ENCODE measurements at regions not wholly inside any gene's neighbourhood (a gene's known extent, or its start where the extent isn't known, plus 50 kb on each side); places are given as distances from the start of the nearest gene placed in this dataset.

DNA sequence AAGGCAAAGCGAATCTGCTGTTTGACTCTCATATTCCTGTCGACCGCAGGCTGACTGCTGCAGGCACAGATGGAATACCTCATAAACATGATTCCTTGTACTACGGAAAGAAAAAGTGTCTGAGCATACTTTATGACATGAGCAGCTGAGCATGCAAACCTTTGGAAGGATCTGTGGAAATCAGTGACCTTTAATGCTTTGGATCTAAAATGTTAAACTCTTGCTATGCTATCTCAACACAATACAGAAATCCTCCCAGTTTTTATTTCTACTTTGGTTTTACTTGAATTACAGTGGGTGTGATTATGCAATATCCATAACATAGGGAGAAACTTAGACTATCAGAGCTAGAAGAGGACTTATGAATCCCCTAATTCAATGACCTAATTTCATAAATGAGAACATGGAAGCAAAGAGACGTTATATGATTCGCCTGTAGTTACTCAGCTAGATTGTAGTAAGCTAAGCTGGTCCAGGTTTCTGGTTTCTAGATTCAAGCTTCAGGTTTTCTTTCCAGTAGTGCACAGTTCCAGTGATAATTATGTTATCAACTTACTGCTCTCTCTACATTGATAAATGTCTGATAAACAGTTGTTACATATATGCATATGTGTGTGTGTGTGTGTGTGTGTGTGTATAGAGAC is 127.6 kb upstream of the GBE1 start:
- no peak for DNase-seq
- H2BK5ac ChIP-seq (ENCODE audit: low read length), result no peak overlapping the region
- no peaks in the 10 kb centered on the region for H3K36me3 ChIP-seq (ENCODE audit: control insufficient read depth, insufficient read depth, low read length)
- no peak overlapping the region for H3K4ac ChIP-seq (ENCODE audit: low read depth, low read length)
- no peak overlapping the region for H3K4me3 ChIP-seq (ENCODE audit: low read length)
- no CpG with 5 or more reads among the region's 6 CpGs for WGBS (ENCODE audit: extremely low coverage, insufficient coverage, low lambda C conversion rate)
- H3K4me2 ChIP-seq (ENCODE audit: low read length), result no peak overlapping the region
- H3K79me1 ChIP-seq (ENCODE audit: low read length), result no peaks in the 10 kb centered on the region
- no peak overlapping the region for H2AK5ac ChIP-seq (ENCODE audit: low read length)
- H3K23ac ChIP-seq (ENCODE audit: low read length), result no peak overlapping the region
- H3K9ac ChIP-seq (ENCODE audit: low read length), result no peak overlapping the region
- no peak overlapping the region for H3K27ac ChIP-seq (ENCODE audit: low read depth, low read length)
- no peak overlapping the region for H4K8ac ChIP-seq (ENCODE audit: low read depth, low read length)
- no peak overlapping the region for H3K18ac ChIP-seq (ENCODE audit: low read length)
- H3K56ac ChIP-seq (ENCODE audit: low read length), result no peak overlapping the region
- no peaks in the 10 kb centered on the region for H3K4me1 ChIP-seq (ENCODE audit: control insufficient read depth, low read depth, low read length)
- H2BK120ac ChIP-seq (ENCODE audit: low read depth, low read length), result no peak overlapping the region
- H4K5ac ChIP-seq (ENCODE audit: low read length), result no peak overlapping the region
- no peaks in the 10 kb centered on the region for H3K27me3 ChIP-seq (ENCODE audit: insufficient read depth, low read length, poor library complexity)
- H2BK15ac ChIP-seq (replicated peaks; ENCODE audit: low read depth), result no peak overlapping the region
- no peaks in the 10 kb centered on the region for H3K79me2 ChIP-seq (ENCODE audit: control insufficient read depth, insufficient read depth, low read length)

DNA sequence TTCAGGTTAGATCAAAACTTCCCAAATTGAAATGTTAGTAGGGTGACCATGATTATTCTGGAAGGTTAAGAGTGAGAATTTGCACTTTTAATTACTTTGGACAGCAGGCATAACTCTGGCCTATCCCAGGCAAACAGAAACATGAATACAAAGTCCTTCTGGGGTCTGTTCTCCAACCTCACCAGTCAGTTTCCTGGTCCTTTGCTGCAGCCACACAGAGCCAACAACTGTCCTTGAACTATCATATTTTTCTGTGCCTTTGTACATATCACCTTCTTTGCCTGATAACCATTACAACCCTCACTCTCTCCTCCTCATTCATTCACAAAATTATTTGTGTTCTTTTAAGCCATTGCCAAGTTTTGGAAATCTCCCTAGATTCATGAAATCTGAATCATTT is 126.0 kb upstream of the GBE1 start:
- Histone ChIP-seq H3K27ac (ENCODE audit: low read depth, low read length) (no peak overlapping the region), H3K56ac (ENCODE audit: low read length) (no peak overlapping the region), H3K27me3 (ENCODE audit: insufficient read depth, low read length, poor library complexity) (no peaks in the 10 kb centered on the region), H3K79me1 (ENCODE audit: low read length) (no peaks in the 10 kb centered on the region), H4K5ac (ENCODE audit: low read length) (no peak overlapping the region), H2AK5ac (ENCODE audit: low read length) (no peak overlapping the region), H4K8ac (ENCODE audit: low read depth, low read length) (no peak overlapping the region), H3K79me2 (ENCODE audit: control insufficient read depth, insufficient read depth, low read length) (no peaks in the 10 kb centered on the region), H2BK5ac (ENCODE audit: low read length) (no peak overlapping the region), H3K23ac (ENCODE audit: low read length) (no peak overlapping the region), H2BK15ac (replicated peaks; ENCODE audit: low read depth) (no peak overlapping the region), H3K36me3 (ENCODE audit: control insufficient read depth, insufficient read depth, low read length) (no peaks in the 10 kb centered on the region), H3K4me2 (ENCODE audit: low read length) (no peak overlapping the region), H2BK120ac (ENCODE audit: low read depth, low read length) (no peak overlapping the region), H3K4me3 (ENCODE audit: low read length) (no peak overlapping the region), H3K4me1 (ENCODE audit: control insufficient read depth, low read depth, low read length) (no peaks in the 10 kb centered on the region), H3K18ac (ENCODE audit: low read length) (no peak overlapping the region), H3K9ac (ENCODE audit: low read length) (no peak overlapping the region), H3K4ac (ENCODE audit: low read depth, low read length) (no peak overlapping the region)
- no peak for DNase-seq

DNA sequence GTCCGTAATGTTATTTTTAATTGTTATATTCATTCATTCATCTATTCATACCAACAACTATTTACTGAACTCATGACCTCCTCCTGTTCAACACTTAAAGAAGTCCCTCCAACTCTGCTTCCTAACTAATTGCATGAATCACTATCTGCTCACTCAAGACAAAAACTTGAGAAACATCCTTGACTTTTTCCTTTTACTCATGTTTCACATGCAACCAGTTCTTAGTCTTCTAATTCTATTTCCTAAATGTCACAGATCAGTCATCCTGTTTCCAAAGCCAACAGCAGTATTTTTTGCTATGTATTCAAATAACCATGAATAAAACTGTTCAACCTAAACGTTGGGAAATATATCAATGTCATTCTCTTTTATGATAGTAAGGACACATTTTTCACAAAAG is 124.6 kb upstream of the GBE1 start:
- no peak overlapping the region for H3K9ac ChIP-seq (ENCODE audit: low read length)
- no peaks in the 10 kb centered on the region for H3K79me2 ChIP-seq (ENCODE audit: control insufficient read depth, insufficient read depth, low read length)
- no peak overlapping the region for H3K56ac ChIP-seq (ENCODE audit: low read length)
- H2BK5ac ChIP-seq (ENCODE audit: low read length), result no peak overlapping the region
- no peaks in the 10 kb centered on the region for H3K36me3 ChIP-seq (ENCODE audit: control insufficient read depth, insufficient read depth, low read length)
- H3K23ac ChIP-seq (ENCODE audit: low read length), result no peak overlapping the region
- no peak overlapping the region for H3K4me3 ChIP-seq (ENCODE audit: low read length)
- H4K8ac ChIP-seq (ENCODE audit: low read depth, low read length), result no peak overlapping the region
- H3K4me1 ChIP-seq (ENCODE audit: control insufficient read depth, low read depth, low read length), result no peaks in the 10 kb centered on the region
- DNase-seq, result no peak
- H2AK5ac ChIP-seq (ENCODE audit: low read length), result no peak overlapping the region
- no peak overlapping the region for H2BK15ac ChIP-seq (replicated peaks; ENCODE audit: low read depth)
- no peak overlapping the region for H3K4me2 ChIP-seq (ENCODE audit: low read length)
- no peak overlapping the region for H2BK120ac ChIP-seq (ENCODE audit: low read depth, low read length)
- H3K79me1 ChIP-seq (ENCODE audit: low read length), result no peaks in the 10 kb centered on the region
- no peak overlapping the region for H3K27ac ChIP-seq (ENCODE audit: low read depth, low read length)
- WGBS (ENCODE audit: extremely low coverage, insufficient coverage, low lambda C conversion rate), result no CpG with 5 or more reads among the region's 2 CpGs
- H3K4ac ChIP-seq (ENCODE audit: low read depth, low read length), result no peak overlapping the region
- no peak overlapping the region for H3K18ac ChIP-seq (ENCODE audit: low read length)
- no peaks in the 10 kb centered on the region for H3K27me3 ChIP-seq (ENCODE audit: insufficient read depth, low read length, poor library complexity)
- no peak overlapping the region for H4K5ac ChIP-seq (ENCODE audit: low read length)

DNA sequence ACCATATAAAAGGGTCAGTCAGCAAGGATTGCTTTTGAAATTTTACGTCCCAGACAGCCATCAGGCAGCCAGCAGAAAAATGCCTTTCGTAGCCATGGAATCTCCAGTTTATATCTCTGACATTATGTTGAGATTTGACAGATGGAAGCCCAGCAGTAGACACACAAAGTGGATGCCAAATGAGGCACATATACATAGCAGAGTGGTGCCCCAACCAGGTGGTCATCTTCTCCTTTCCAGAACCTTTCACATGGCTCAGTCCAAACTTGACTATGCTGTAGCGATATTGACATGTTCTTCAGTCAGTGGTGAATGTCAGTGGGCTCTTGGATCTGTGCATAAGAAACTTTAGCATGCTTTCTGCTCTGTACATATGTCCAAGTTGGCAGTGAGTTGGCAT is 123.3 kb upstream of the GBE1 start:
- no peak overlapping the region for H3K18ac ChIP-seq (ENCODE audit: low read length)
- H3K4me1 ChIP-seq (ENCODE audit: control insufficient read depth, low read depth, low read length), result no peaks in the 10 kb centered on the region
- H3K27ac ChIP-seq (ENCODE audit: low read depth, low read length), result no peak overlapping the region
- no peaks in the 10 kb centered on the region for H3K27me3 ChIP-seq (ENCODE audit: insufficient read depth, low read length, poor library complexity)
- no peaks in the 10 kb centered on the region for H3K36me3 ChIP-seq (ENCODE audit: control insufficient read depth, insufficient read depth, low read length)
- DNase-seq, result no peak
- H2AK5ac ChIP-seq (ENCODE audit: low read length), result no peak overlapping the region
- no peak overlapping the region for H3K4me2 ChIP-seq (ENCODE audit: low read length)
- H4K5ac ChIP-seq (ENCODE audit: low read length), result no peak overlapping the region
- no peak overlapping the region for H3K4ac ChIP-seq (ENCODE audit: low read depth, low read length)
- no peak overlapping the region for H2BK5ac ChIP-seq (ENCODE audit: low read length)
- no peak overlapping the region for H4K8ac ChIP-seq (ENCODE audit: low read depth, low read length)
- no peak overlapping the region for H3K9ac ChIP-seq (ENCODE audit: low read length)
- H2BK15ac ChIP-seq (replicated peaks; ENCODE audit: low read depth), result no peak overlapping the region
- H3K79me2 ChIP-seq (ENCODE audit: control insufficient read depth, insufficient read depth, low read length), result no peaks in the 10 kb centered on the region
- H3K4me3 ChIP-seq (ENCODE audit: low read length), result no peak overlapping the region
- H3K23ac ChIP-seq (ENCODE audit: low read length), result no peak overlapping the region
- no peaks in the 10 kb centered on the region for H3K79me1 ChIP-seq (ENCODE audit: low read length)
- WGBS (ENCODE audit: extremely low coverage, insufficient coverage, low lambda C conversion rate), result no CpG with 5 or more reads among the region's 3 CpGs
- no peak overlapping the region for H2BK120ac ChIP-seq (ENCODE audit: low read depth, low read length)
- H3K56ac ChIP-seq (ENCODE audit: low read length), result no peak overlapping the region

DNA sequence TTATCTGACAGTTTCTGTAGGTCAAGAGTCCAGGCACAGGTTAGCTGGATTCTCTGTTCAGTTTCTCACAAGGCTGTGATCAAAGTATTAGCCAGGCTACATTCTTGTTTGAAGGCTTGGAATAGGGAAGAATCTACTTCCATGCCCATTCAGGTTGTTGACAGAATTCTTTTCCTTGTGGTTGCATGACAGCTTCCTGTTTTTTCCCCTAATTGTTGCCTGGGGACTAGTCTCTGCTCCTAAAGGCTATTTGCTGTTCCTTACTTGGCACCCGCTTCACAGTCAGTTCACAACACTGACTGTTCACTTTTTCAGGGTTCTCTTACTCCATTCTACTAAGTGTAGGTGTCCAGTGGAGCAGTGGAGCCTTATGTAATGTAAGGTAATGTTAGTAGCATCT is 115.4 kb upstream of the GBE1 start:
- Histone ChIP-seq H4K5ac (ENCODE audit: low read length) (no peak overlapping the region), H3K27me3 (ENCODE audit: insufficient read depth, low read length, poor library complexity) (no peaks in the 10 kb centered on the region), H3K36me3 (ENCODE audit: control insufficient read depth, insufficient read depth, low read length) (no peaks in the 10 kb centered on the region), H3K4ac (ENCODE audit: low read depth, low read length) (no peak overlapping the region), H3K23ac (ENCODE audit: low read length) (no peak overlapping the region), H3K18ac (ENCODE audit: low read length) (no peak overlapping the region), H2BK5ac (ENCODE audit: low read length) (no peak overlapping the region), H3K27ac (ENCODE audit: low read depth, low read length) (no peak overlapping the region), H2AK5ac (ENCODE audit: low read length) (no peak overlapping the region), H2BK120ac (ENCODE audit: low read depth, low read length) (no peak overlapping the region), H2BK15ac (replicated peaks; ENCODE audit: low read depth) (no peak overlapping the region), H3K9ac (ENCODE audit: low read length) (no peak overlapping the region), H3K4me3 (ENCODE audit: low read length) (no peak overlapping the region), H3K4me2 (ENCODE audit: low read length) (no peak overlapping the region), H3K4me1 (ENCODE audit: control insufficient read depth, low read depth, low read length) (no peaks in the 10 kb centered on the region), H3K79me2 (ENCODE audit: control insufficient read depth, insufficient read depth, low read length) (no peaks in the 10 kb centered on the region), H3K79me1 (ENCODE audit: low read length) (no peaks in the 10 kb centered on the region), H3K56ac (ENCODE audit: low read length) (no peak overlapping the region), H4K8ac (ENCODE audit: low read depth, low read length) (no peak overlapping the region)
- no peak for DNase-seq
- no CpG with 5 or more reads among the region's 1 CpG for WGBS (ENCODE audit: extremely low coverage, insufficient coverage, low lambda C conversion rate)

DNA sequence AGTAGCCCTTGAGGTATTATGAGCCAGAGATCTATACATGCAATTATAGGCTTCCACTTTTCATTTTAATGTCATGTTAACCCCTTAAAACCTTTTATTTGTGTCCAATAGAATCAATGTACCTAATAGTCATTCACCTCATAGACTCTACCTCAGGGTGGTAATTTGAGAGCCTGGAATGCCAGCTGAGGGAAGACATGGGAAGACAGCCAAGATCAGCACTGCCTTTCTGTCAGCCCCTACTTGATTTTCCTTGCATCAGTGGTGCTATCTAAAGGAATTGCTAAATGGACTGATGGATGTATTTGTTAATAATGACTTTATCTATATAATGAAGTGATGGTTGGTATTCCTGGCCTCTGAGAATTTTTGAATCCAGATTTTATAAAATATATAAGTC is 113.3 kb upstream of the GBE1 start:
- no peak overlapping the region for H2AK5ac ChIP-seq (ENCODE audit: low read length)
- H3K79me2 ChIP-seq (ENCODE audit: control insufficient read depth, insufficient read depth, low read length), result no peaks in the 10 kb centered on the region
- no peaks in the 10 kb centered on the region for H3K27me3 ChIP-seq (ENCODE audit: insufficient read depth, low read length, poor library complexity)
- no peak overlapping the region for H4K5ac ChIP-seq (ENCODE audit: low read length)
- no peak overlapping the region for H2BK5ac ChIP-seq (ENCODE audit: low read length)
- no peak for DNase-seq
- no peaks in the 10 kb centered on the region for H3K79me1 ChIP-seq (ENCODE audit: low read length)
- H3K18ac ChIP-seq (ENCODE audit: low read length), result no peak overlapping the region
- H3K4me1 ChIP-seq (ENCODE audit: control insufficient read depth, low read depth, low read length), result no peaks in the 10 kb centered on the region
- H3K4ac ChIP-seq (ENCODE audit: low read depth, low read length), result no peak overlapping the region
- no peaks in the 10 kb centered on the region for H3K36me3 ChIP-seq (ENCODE audit: control insufficient read depth, insufficient read depth, low read length)
- H3K4me2 ChIP-seq (ENCODE audit: low read length), result no peak overlapping the region
- no peak overlapping the region for H3K9ac ChIP-seq (ENCODE audit: low read length)
- H3K56ac ChIP-seq (ENCODE audit: low read length), result no peak overlapping the region
- H3K23ac ChIP-seq (ENCODE audit: low read length), result no peak overlapping the region
- no peak overlapping the region for H3K4me3 ChIP-seq (ENCODE audit: low read length)
- no peak overlapping the region for H2BK120ac ChIP-seq (ENCODE audit: low read depth, low read length)
- no peak overlapping the region for H4K8ac ChIP-seq (ENCODE audit: low read depth, low read length)
- no peak overlapping the region for H2BK15ac ChIP-seq (replicated peaks; ENCODE audit: low read depth)
- no peak overlapping the region for H3K27ac ChIP-seq (ENCODE audit: low read depth, low read length)
